Ishikawa (cell line): ENCODE measurements at regions not wholly inside any gene's neighbourhood (a gene's known extent, or its start where the extent isn't known, plus 50 kb on each side); places are given as distances from the start of the nearest gene placed in this dataset.

Source experiments
- CEBPB ChIP-seq: IDR thresholded peaks from 2 replicates; pipeline ENCODE4 v1.6.1; 2012
- CREB1 ChIP-seq: IDR thresholded peaks from 2 replicates; pipeline ENCODE4 v1.6.1; 2012; ENCODE audit warnings: low read depth
- EP300 ChIP-seq: IDR thresholded peaks from 2 replicates; pipeline ENCODE4 v1.6.1; 2012; ENCODE audit warnings: borderline replicate concordance
- FOXM1 ChIP-seq: IDR thresholded peaks from 2 replicates; pipeline ENCODE4 v1.6.1; 2012; ENCODE audit warnings: low read depth, borderline replicate concordance
- NFIC ChIP-seq: IDR thresholded peaks from 2 replicates; pipeline ENCODE4 v1.6.1; 2012
- REST ChIP-seq: IDR thresholded peaks from 2 replicates; pipeline ENCODE4 v1.6.1; 2012; ENCODE audit warnings: low read depth, mild to moderate bottlenecking
- TAF1 ChIP-seq: IDR thresholded peaks from 2 replicates; pipeline ENCODE4 v1.6.1; 2012; ENCODE audit warnings: low read depth, mild to moderate bottlenecking
- TCF12 ChIP-seq: IDR thresholded peaks from 2 replicates; pipeline ENCODE4 v1.6.1; 2012; ENCODE audit warnings: low read depth
- USF1 ChIP-seq: IDR thresholded peaks from 2 replicates; pipeline ENCODE4 v1.6.1; 2012
- YY1 ChIP-seq: IDR thresholded peaks from 2 replicates; pipeline ENCODE4 v1.6.1; 2012; ENCODE audit warnings: low read depth
- ZBTB7A ChIP-seq: IDR thresholded peaks from 2 replicates; pipeline ENCODE4 v1.6.1; 2012; ENCODE audit warnings: low read depth
- TF ChIP-seq, protein P1 (sequence below): IDR thresholded peaks from 2 replicates; pipeline ENCODE4 v1.6.1; 2012

DNA sequence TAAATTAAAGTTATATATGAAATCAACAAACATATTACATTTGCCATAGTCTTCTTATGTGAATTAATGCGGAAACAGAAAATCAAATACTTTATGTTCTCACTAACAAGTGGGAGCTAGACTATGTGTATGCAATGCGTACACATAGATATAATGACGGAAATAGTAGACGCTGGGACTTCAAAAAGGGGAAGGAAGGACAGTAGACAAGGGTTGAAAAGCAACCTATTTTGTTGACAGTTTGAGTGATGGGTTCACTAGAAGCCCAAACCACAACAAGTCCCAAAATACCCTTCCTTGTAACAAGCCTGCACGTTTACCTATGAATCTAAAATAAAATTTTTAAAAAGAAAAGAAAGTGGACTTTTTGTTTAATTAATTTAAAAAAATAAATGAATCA is 430.8 kb upstream of the CNTN5 start:
- TF ChIP-seq FOXM1, result no peak
- TF ChIP-seq EP300, result no peak
- no peak for TF ChIP-seq CEBPB
- TF ChIP-seq, protein P1, sequence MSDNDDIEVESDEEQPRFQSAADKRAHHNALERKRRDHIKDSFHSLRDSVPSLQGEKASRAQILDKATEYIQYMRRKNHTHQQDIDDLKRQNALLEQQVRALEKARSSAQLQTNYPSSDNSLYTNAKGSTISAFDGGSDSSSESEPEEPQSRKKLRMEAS, result no peak
- no peak for TF ChIP-seq REST
- TF ChIP-seq CREB1, result no peak
- no peak for TF ChIP-seq TAF1
- TF ChIP-seq NFIC, result no peak
- no peak for TF ChIP-seq USF1
- TF ChIP-seq ZBTB7A, result no peak
- TF ChIP-seq TCF12, result no peak
- no peak for TF ChIP-seq YY1
